ENCODE measurements at regions not wholly inside any gene's neighbourhood (a gene's known extent, or its start where the extent isn't known, plus 50 kb on each side); places are given as distances from the start of the nearest gene placed in this dataset.

DNA sequence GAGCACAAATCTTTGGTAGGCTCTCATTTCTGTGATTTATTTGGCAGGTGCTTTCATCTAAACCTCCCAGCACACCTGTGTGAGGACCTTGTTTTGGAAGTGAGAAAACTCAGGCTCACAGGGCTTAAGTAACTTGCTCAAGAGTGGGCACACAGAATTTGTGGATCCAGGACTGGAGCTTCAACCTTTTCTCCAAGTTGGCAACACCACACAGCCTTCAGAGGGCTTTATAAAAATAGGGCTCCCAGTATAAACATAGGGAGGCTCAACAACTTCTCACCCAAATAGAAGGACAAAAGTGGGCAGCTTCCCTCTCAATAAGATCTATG is 182.2 kb upstream of the NEBL start:
- H3K36me3 Mint-ChIP-seq (ENCODE audit: low read depth): peaks cover 2% of the 10 kb centered on the region
- no peak for DNase-seq
- TF ChIP-seq CTCF (conservative IDR thresholded peaks at IDR 0.05): no peak
- H3K4me3 ChIP-seq (ENCODE audit: low read length): no peak overlapping the region
- H3K27me3 Mint-ChIP-seq (ENCODE audit: insufficient read depth): no peaks in the 10 kb centered on the region
- no peaks in the 10 kb centered on the region for H3K9me3 ChIP-seq (ENCODE audit: control insufficient read depth, low read length)
- no peak overlapping the region for H3K9ac ChIP-seq (ENCODE audit: extremely low read depth, low read length, poor library complexity, severe bottlenecking)
- H3K27me3 ChIP-seq (ENCODE audit: control insufficient read depth, insufficient read depth, low read length, poor library complexity, severe bottlenecking): no peaks in the 10 kb centered on the region
- no peak overlapping the region for H3K27ac ChIP-seq (ENCODE audit: low read depth, low read length)
- H3K4me3 Mint-ChIP-seq: no peak overlapping the region
- H3K4me1 ChIP-seq (ENCODE audit: control insufficient read depth, insufficient read depth, low read length): no peaks in the 10 kb centered on the region
- H3K9me3 Mint-ChIP-seq: no peaks in the 10 kb centered on the region
- H3K36me3 ChIP-seq (ENCODE audit: control insufficient read depth, insufficient read depth, low read length): no peaks in the 10 kb centered on the region
- peaks cover 18% of the 10 kb centered on the region for H3K4me1 Mint-ChIP-seq
- no peak overlapping the region for H3K27ac Mint-ChIP-seq

GRCh38 chr10:21078410-21079329 is 181.6 kb upstream of the NEBL start:
- no peaks in the 10 kb centered on the region for H3K9me3 Mint-ChIP-seq
- WGBS, 2 experiments (ENCODE audit: insufficient coverage in 1 of 2, insufficient read length in 1 of 2): 66% methylated on average over 6 of the region's 6 CpGs; no CpG with 5 or more reads in 1 of the 2 experiments
- no peaks in the 10 kb centered on the region for H3K27me3 ChIP-seq (ENCODE audit: control insufficient read depth, insufficient read depth, low read length, poor library complexity, severe bottlenecking)
- peaks cover 18% of the 10 kb centered on the region for H3K4me1 Mint-ChIP-seq
- peak; percentile 93 for TF ChIP-seq CTCF (conservative IDR thresholded peaks at IDR 0.05)
- H3K36me3 Mint-ChIP-seq (ENCODE audit: low read depth): peaks cover 5% of the 10 kb centered on the region
- H3K27ac ChIP-seq (ENCODE audit: low read depth, low read length): no peak overlapping the region
- no peaks in the 10 kb centered on the region for H3K27me3 Mint-ChIP-seq (ENCODE audit: insufficient read depth)
- H3K4me3 Mint-ChIP-seq: no peak overlapping the region
- no peaks in the 10 kb centered on the region for H3K36me3 ChIP-seq (ENCODE audit: control insufficient read depth, insufficient read depth, low read length)
- H3K9ac ChIP-seq (ENCODE audit: extremely low read depth, low read length, poor library complexity, severe bottlenecking): no peak overlapping the region
- H3K27ac Mint-ChIP-seq: no peak overlapping the region
- no peaks in the 10 kb centered on the region for H3K4me1 ChIP-seq (ENCODE audit: control insufficient read depth, insufficient read depth, low read length)
- H3K4me3 ChIP-seq (ENCODE audit: low read length): no peak overlapping the region
- peak; percentile 90 for DNase-seq
- H3K9me3 ChIP-seq (ENCODE audit: control insufficient read depth, low read length): no peaks in the 10 kb centered on the region

- no peak overlapping the region for H3K9ac ChIP-seq (ENCODE audit: extremely low read depth, low read length, poor library complexity, severe bottlenecking)
- Mint-ChIP-seq H3K4me3 (no peak overlapping the region), H3K9me3 (no peaks in the 10 kb centered on the region), H3K4me1 (peaks cover 18% of the 10 kb centered on the region), H3K27me3 (ENCODE audit: insufficient read depth) (no peaks in the 10 kb centered on the region), H3K36me3 (ENCODE audit: low read depth) (peaks cover 3% of the 10 kb centered on the region), H3K27ac (no peak overlapping the region)
- DNase-seq: no peak
- WGBS, 2 experiments (ENCODE audit: insufficient coverage in 1 of 2, insufficient read length in 1 of 2): 87 to 95% methylated on average over 3 to 5 of the region's 5 CpGs
- no peaks in the 10 kb centered on the region for H3K4me1 ChIP-seq (ENCODE audit: control insufficient read depth, insufficient read depth, low read length)
- TF ChIP-seq CTCF (conservative IDR thresholded peaks at IDR 0.05): no peak
- H3K4me3 ChIP-seq (ENCODE audit: low read length): no peak overlapping the region
- H3K9me3 ChIP-seq (ENCODE audit: control insufficient read depth, low read length): no peaks in the 10 kb centered on the region
- no peaks in the 10 kb centered on the region for H3K27me3 ChIP-seq (ENCODE audit: control insufficient read depth, insufficient read depth, low read length, poor library complexity, severe bottlenecking)
- H3K36me3 ChIP-seq (ENCODE audit: control insufficient read depth, insufficient read depth, low read length): no peaks in the 10 kb centered on the region
- H3K27ac ChIP-seq (ENCODE audit: low read depth, low read length): no peak overlapping the region
Observed at GRCh38 chr10:21077681-21078080, 180.6 kb upstream of the NEBL start.

All from endodermal cell (in vitro differentiated cells).